DOHH2 (cell line): ENCODE measurements at regions not wholly inside any gene's neighbourhood (a gene's known extent, or its start where the extent isn't known, plus 50 kb on each side); places are given as distances from the start of the nearest gene placed in this dataset.

Source experiments
- EZH2phosphoT487 ChIP-seq: fragments of 200-600 bp; sonication (generic); IDR thresholded peaks from 2 replicates; pipeline ENCODE4 v1.6.1; 2017; ENCODE audit warnings: borderline replicate concordance, mild to moderate bottlenecking, antibody characterized with exemption, low read length, moderate library complexity, mixed read lengths
- TF ChIP-seq, protein P1 (sequence below): fragments of 200-600 bp; sonication (generic); IDR thresholded peaks from one replicate; pipeline ENCODE4 v1.5.1; 2014; ENCODE audit warnings: antibody characterized with exemption, mild to moderate bottlenecking, low read depth, low read length; ENCODE audit not compliant: poor library complexity, severe bottlenecking

DNA sequence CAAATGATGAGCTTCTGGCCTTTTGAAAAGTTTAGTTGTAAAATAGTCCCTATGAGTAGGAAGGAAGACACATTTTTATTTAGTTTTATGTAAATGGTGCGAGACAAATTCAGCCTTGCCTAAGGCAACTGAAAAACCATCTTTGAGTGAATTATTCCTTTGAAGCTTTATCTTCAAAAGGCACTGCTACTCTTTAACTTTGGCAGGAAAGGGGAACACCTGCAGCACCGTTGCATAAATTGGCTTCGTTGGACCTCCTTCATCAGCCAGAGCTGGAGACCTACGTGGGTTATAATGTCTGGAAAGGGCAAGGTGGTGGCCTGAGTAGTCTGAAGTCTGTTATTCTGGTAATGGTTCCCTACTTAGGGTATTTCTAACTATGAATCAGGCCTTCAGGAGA lies 373.5 kb downstream of the KCNJ2 start:
- TF ChIP-seq, protein P1, sequence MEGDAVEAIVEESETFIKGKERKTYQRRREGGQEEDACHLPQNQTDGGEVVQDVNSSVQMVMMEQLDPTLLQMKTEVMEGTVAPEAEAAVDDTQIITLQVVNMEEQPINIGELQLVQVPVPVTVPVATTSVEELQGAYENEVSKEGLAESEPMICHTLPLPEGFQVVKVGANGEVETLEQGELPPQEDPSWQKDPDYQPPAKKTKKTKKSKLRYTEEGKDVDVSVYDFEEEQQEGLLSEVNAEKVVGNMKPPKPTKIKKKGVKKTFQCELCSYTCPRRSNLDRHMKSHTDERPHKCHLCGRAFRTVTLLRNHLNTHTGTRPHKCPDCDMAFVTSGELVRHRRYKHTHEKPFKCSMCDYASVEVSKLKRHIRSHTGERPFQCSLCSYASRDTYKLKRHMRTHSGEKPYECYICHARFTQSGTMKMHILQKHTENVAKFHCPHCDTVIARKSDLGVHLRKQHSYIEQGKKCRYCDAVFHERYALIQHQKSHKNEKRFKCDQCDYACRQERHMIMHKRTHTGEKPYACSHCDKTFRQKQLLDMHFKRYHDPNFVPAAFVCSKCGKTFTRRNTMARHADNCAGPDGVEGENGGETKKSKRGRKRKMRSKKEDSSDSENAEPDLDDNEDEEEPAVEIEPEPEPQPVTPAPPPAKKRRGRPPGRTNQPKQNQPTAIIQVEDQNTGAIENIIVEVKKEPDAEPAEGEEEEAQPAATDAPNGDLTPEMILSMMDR: no peak
- TF ChIP-seq EZH2phosphoT487: no peak
